WI38 (cell line): ENCODE measurements at regions not wholly inside any gene's neighbourhood (a gene's known extent, or its start where the extent isn't known, plus 50 kb on each side); places are given as distances from the start of the nearest gene placed in this dataset.

Experiments used
- H3K4me3 ChIP-seq: 2 replicates; pipeline ENCODE4 v1.5.1; 2011; ENCODE audit warnings: low read depth, mild to moderate bottlenecking, control low read depth, low read length
- CTCF ChIP-seq: IDR thresholded peaks from 2 replicates; pipeline ENCODE4 v1.5.1; 2012; ENCODE audit warnings: low read depth, mild to moderate bottlenecking, control low read depth, low read length

- no peak for TF ChIP-seq CTCF
- no peak overlapping the region for H3K4me3 ChIP-seq
Measured at GRCh38 chr9:108045851-108046250, 556.3 kb upstream of the KLF4 start.

- TF ChIP-seq CTCF = no peak
- no peak overlapping the region for H3K4me3 ChIP-seq
Measured at GRCh38 chr9:108043585-108043984, 554.0 kb upstream of the KLF4 start.

- TF ChIP-seq CTCF = no peak
Measured at GRCh38 chr9:108041551-108041950, 552.0 kb upstream of the KLF4 start.

GRCh38 chr9:108040783-108041182 lies 551.2 kb upstream of the KLF4 start:
- H3K4me3 ChIP-seq = no peak overlapping the region
- no peak for TF ChIP-seq CTCF

More at GRCh38 chr9:108041551-108041950, 552.0 kb upstream of the KLF4 start:
- H3K4me3 ChIP-seq = no peak overlapping the region

- H3K4me3 ChIP-seq = no peak overlapping the region
- TF ChIP-seq CTCF = no peak
Measured at GRCh38 chr9:108039493-108039892, 549.9 kb upstream of the KLF4 start.

- no peak for TF ChIP-seq CTCF
- no peak overlapping the region for H3K4me3 ChIP-seq
Measured at GRCh38 chr9:108039012-108039411, 549.4 kb upstream of the KLF4 start.

- H3K4me3 ChIP-seq = no peak overlapping the region
- TF ChIP-seq CTCF = no peak
Measured at GRCh38 chr9:108035487-108035886, 545.9 kb upstream of the KLF4 start.
